Effector memory CD8-positive, alpha-beta T cell (primary cell): ENCODE measurements at regions not wholly inside any gene's neighbourhood (a gene's known extent, or its start where the extent isn't known, plus 50 kb on each side); places are given as distances from the start of the nearest gene placed in this dataset.
"Not testable (repeated sequence)": the region's sequence is repeated elsewhere in the genome, so short reads cannot be mapped to it uniquely, and the experiment has no call there.

Source experiments
- ATAC-seq: fragments of 150-1000 bp; cut with Tn5 transposase; replicated peaks from 2 replicates; pipeline ENCODE4 v1.10.0; 2021; ENCODE audit warnings: mild to moderate bottlenecking, moderate library complexity
- DNase-seq, 3 experiments: peaks; one replicate each; pipeline ENCODE4 v3.0.0; 2021
- H3K27ac Mint-ChIP-seq, 2 donors: one replicate each; pipeline ENCODE4 v1.8.0; 2022; ENCODE audit warnings: mild to moderate bottlenecking in 2 of 2, mixed read lengths in 2 of 2, moderate library complexity in 2 of 2
- H3K27me3 Mint-ChIP-seq, 2 donors: one replicate each; pipeline ENCODE4 v1.8.0; 2022; ENCODE audit warnings: mixed read lengths in 2 of 2
- H3K36me3 Mint-ChIP-seq: one replicate; pipeline ENCODE4 v1.8.0; 2022; ENCODE audit warnings: mild to moderate bottlenecking, moderate library complexity, mixed read lengths; ENCODE audit not compliant: insufficient read depth
- H3K4me1 Mint-ChIP-seq, 2 donors: one replicate each; pipeline ENCODE4 v1.8.0; 2022; ENCODE audit warnings: low read depth in 2 of 2, mixed read lengths in 2 of 2
- H3K4me3 Mint-ChIP-seq, 2 donors: one replicate each; pipeline ENCODE4 v1.8.0; 2022; ENCODE audit warnings: mild to moderate bottlenecking in 2 of 2, mixed read lengths in 2 of 2, moderate library complexity in 2 of 2
- H3K9me3 Mint-ChIP-seq, 2 donors: one replicate each; pipeline ENCODE4 v1.8.0; 2022; ENCODE audit warnings: mixed read lengths in 2 of 2

DNA sequence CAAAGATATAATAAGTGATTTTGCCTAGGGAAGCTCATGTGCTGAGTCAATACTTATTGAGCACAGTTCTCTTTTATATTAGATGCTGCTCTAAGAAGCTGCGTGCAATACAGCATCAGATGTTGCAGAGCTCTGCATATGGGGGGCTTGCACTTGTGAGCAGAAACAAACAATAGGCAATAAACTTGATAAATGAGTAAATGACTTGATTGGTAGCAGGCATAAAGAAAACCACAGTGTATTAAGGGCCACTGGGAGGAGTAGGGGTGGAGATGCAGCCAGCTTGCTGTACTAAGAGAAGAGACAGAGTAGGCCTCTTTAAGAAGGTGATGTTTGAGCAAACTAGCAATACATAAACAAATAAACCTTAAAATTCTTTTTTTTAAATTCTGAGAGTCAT, 598.5 kb upstream of the ADAMTS5 start:
- Mint-ChIP-seq H3K27ac (no peak overlapping the region), H3K36me3 (no peaks in the 10 kb centered on the region), H3K4me1 (no peaks in the 10 kb centered on the region), H3K9me3 (no peaks in the 10 kb centered on the region), H3K27me3 (no peaks in the 10 kb centered on the region), H3K4me3 (no peak overlapping the region)
- DNase-seq, result no peak
- ATAC-seq, result no peak

- Mint-ChIP-seq H3K9me3 (no peaks in the 10 kb centered on the region), H3K27me3 (no peaks in the 10 kb centered on the region), H3K27ac (no peak overlapping the region), H3K4me1 (no peaks in the 10 kb centered on the region), H3K36me3 (no peaks in the 10 kb centered on the region), H3K4me3 (no peak overlapping the region)
- DNase-seq (no peak), ATAC-seq (no peak)
Observed at GRCh38 chr21:27564684-27565301, 597.9 kb upstream of the ADAMTS5 start.

DNA sequence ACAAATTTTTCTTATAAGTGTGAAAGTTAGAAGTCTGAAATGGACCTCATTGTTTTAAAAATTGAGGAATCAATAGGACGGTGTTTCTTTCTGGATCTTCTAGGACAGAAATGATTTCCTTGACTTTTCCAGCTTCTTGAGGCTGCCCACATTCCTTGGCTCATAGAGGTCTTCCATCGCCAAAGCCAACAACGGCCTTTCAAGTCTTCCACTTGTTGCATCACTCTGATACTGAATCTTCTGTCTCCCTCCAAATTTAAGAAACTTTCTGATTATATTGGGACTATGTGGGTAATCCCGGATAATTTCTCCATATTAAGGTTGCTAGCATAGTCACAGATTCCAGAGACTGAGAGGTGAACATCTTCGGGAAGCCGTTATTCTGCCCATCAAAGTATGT, 595.4 kb upstream of the ADAMTS5 start:
- H3K4me1 Mint-ChIP-seq, result no peaks in the 10 kb centered on the region
- H3K9me3 Mint-ChIP-seq, result peaks cover 0 to 3% of the 10 kb centered on the region in 2 donors
- H3K27ac Mint-ChIP-seq, result no peak overlapping the region
- no peak overlapping the region for H3K4me3 Mint-ChIP-seq
- H3K36me3 Mint-ChIP-seq, result no peaks in the 10 kb centered on the region
- DNase-seq (no peak), ATAC-seq (no peak)
- no peaks in the 10 kb centered on the region for H3K27me3 Mint-ChIP-seq

DNA sequence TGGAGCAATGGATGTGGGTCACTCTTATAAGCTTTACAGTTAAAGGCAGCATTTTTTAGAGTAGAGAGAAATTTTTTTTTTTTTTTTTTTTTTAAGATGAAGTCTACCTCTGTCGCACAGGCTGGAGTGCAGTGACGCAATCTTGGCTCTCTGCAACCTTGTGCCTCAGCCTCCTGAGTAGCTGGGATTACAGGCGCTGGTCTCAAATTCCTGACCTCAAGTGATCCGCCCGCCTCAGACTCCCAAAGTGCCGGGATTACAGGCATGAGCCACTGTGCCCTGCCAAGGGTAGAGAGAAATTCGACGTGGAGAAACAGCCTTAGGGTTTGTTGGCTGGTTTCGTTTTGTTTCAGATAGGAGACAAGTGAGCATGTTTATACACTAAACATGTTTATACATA, 594.2 kb upstream of the ADAMTS5 start:
- H3K27me3 Mint-ChIP-seq, result no peaks in the 10 kb centered on the region

GRCh38 chr21:27557356-27557755, 590.5 kb upstream of the ADAMTS5 start:
- Mint-ChIP-seq H3K9me3 (peaks cover 6 to 10% of the 10 kb centered on the region in 2 donors), H3K4me3 (no peak overlapping the region), H3K4me1 (no peaks in the 10 kb centered on the region), H3K27me3 (no peaks in the 10 kb centered on the region), H3K36me3 (no peaks in the 10 kb centered on the region), H3K27ac (no peak overlapping the region)
- DNase-seq (no peak), ATAC-seq (no peak)

More for the DNA sequence above, 594.2 kb upstream of the ADAMTS5 start:
- Mint-ChIP-seq H3K9me3 (peaks cover 0 to 3% of the 10 kb centered on the region in 2 donors), H3K4me3 (no peak overlapping the region), H3K36me3 (no peaks in the 10 kb centered on the region), H3K27ac (no peak overlapping the region), H3K4me1 (no peaks in the 10 kb centered on the region)
- no peak for DNase-seq
- ATAC-seq, result no peak

DNA sequence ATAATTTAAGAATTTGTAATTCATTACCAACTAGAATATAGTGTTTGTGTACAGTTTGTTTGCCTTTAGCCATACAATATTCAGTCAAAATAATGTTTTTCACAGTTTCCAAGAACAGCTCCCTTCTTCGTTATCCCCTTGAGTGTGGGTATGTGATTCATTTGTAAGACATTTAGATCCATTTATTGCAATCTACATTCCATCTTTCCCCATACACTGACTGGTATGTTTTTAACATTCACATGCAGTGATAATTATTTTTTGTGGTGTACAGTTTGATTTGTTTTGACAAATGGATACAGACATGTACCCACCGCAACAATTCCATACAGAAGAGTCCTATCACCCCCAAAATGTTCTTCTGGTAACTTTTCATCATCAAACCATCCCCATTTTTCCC, 589.1 kb upstream of the ADAMTS5 start:
- DNase-seq (no peak), ATAC-seq (no peak)
- H3K4me1 Mint-ChIP-seq, result no peaks in the 10 kb centered on the region
- peaks cover 8 to 14% of the 10 kb centered on the region in 2 donors for H3K9me3 Mint-ChIP-seq
- no peaks in the 10 kb centered on the region for H3K27me3 Mint-ChIP-seq
- H3K27ac Mint-ChIP-seq, result no peak overlapping the region
- no peaks in the 10 kb centered on the region for H3K36me3 Mint-ChIP-seq
- no peak overlapping the region for H3K4me3 Mint-ChIP-seq

DNA sequence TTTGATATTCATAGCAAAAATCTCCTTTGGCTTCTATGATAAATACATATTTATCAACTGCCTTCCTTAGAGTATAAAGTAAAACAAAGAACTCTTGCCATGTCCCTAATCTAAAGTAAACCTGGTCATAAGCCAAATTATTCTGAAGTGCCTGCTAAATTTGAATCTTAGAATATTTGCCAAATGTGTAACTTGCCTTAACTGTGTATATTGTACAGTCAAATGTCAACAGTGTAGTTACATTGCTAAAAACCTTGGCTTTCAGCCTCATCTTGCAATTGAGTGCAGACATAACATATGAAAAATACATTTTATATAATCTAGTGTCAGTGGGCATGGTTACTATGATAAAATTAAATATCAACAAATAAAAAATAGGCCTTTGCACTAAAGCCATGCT, 583.4 kb upstream of the ADAMTS5 start:
- DNase-seq, result no peak
- no peaks in the 10 kb centered on the region for H3K36me3 Mint-ChIP-seq
- H3K27me3 Mint-ChIP-seq, result no peaks in the 10 kb centered on the region
- H3K9me3 Mint-ChIP-seq, result peaks cover 8 to 17% of the 10 kb centered on the region in 2 donors
- no peak overlapping the region for H3K4me3 Mint-ChIP-seq
- ATAC-seq, result no peak
- no peaks in the 10 kb centered on the region for H3K4me1 Mint-ChIP-seq
- no peak overlapping the region for H3K27ac Mint-ChIP-seq

DNA sequence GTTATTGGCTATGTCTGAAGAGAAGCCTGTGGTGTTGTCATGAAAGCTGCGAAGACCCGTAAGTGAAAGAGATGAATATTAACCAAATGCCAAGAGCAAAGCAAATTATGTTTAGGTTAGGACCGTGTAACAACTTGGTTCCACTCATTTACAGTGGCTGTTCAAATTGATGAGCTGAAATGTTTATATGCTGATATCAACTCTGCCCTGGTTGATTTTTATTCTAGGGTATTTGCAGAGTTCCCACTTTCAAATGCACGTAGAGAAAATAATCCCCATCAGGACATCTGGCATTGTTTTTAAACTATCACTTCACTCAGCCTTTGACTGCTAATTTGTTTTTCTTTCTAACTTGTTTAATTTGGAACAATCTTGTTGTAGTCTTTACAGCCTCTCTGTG, 581.6 kb upstream of the ADAMTS5 start:
- Mint-ChIP-seq H3K4me3 (no peak overlapping the region), H3K27me3 (no peaks in the 10 kb centered on the region), H3K4me1 (no peaks in the 10 kb centered on the region), H3K27ac (no peak overlapping the region), H3K9me3 (peaks cover 8 to 17% of the 10 kb centered on the region in 2 donors), H3K36me3 (no peaks in the 10 kb centered on the region)
- DNase-seq (no peak), ATAC-seq (no peak)

DNA sequence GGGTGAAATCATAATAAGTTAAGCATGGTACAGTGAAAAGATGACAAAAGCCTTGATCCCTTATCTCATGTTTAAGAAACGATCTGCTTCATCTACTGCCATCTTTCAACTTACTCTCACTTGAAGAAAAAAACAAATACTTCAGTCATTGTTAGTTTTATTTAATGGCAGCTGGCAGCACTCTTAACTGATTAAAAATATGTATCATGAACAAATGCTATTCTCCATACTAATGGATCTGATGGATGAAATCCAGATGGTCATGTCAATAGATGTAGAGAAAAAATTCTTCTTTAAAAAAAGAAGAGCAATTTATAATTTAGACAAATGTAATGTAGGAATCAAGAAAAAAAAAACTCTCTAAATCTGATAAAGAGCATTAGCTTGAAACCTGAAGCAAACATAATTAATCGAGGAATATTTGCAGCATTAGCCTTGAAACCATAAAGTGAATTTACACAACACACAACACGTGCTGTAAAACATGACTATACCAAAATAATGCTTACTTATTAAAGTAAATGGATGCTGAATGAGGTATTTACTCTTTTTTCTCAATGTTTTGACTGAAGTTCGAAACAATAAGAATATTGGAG, 579.0 kb upstream of the ADAMTS5 start:
- ATAC-seq, result no peak
- no peak overlapping the region for H3K27ac Mint-ChIP-seq
- peaks cover 1 to 3% of the 10 kb centered on the region in 2 donors for H3K9me3 Mint-ChIP-seq
- no peak overlapping the region for H3K4me3 Mint-ChIP-seq
- DNase-seq, result no peak
- H3K36me3 Mint-ChIP-seq, result no peaks in the 10 kb centered on the region
- no peaks in the 10 kb centered on the region for H3K27me3 Mint-ChIP-seq
- no peaks in the 10 kb centered on the region for H3K4me1 Mint-ChIP-seq

- H3K4me3 Mint-ChIP-seq, H3K4me1 Mint-ChIP-seq, H3K27ac Mint-ChIP-seq: not testable (repeated sequence)
Observed at GRCh38 chr21:27542126-27542525, 575.2 kb upstream of the ADAMTS5 start.

GRCh38 chr21:27536319-27536718, 569.4 kb upstream of the ADAMTS5 start:
- peaks cover 0 to 6% of the 10 kb centered on the region in 2 donors for H3K9me3 Mint-ChIP-seq
- H3K36me3 Mint-ChIP-seq, result peaks cover 6% of the 10 kb centered on the region
- H3K27me3 Mint-ChIP-seq, result no peaks in the 10 kb centered on the region
- H3K27ac Mint-ChIP-seq, result no peak overlapping the region
- no peak for DNase-seq
- H3K4me3 Mint-ChIP-seq, result no peak overlapping the region
- H3K4me1 Mint-ChIP-seq, result no peaks in the 10 kb centered on the region
- ATAC-seq, result no peak

More at GRCh38 chr21:27542126-27542525, 575.2 kb upstream of the ADAMTS5 start:
- not testable (repeated sequence) for DNase-seq, H3K27me3 Mint-ChIP-seq, ATAC-seq, H3K9me3 Mint-ChIP-seq, H3K36me3 Mint-ChIP-seq

GRCh38 chr21:27535188-27535587, 568.3 kb upstream of the ADAMTS5 start:
- no peak for ATAC-seq
- Mint-ChIP-seq H3K27me3 (no peaks in the 10 kb centered on the region), H3K4me3 (no peak overlapping the region), H3K36me3 (peaks cover 6% of the 10 kb centered on the region), H3K4me1 (no peaks in the 10 kb centered on the region), H3K9me3 (peaks cover 0 to 6% of the 10 kb centered on the region in 2 donors), H3K27ac (no peak overlapping the region)
- DNase-seq, result no peak

GRCh38 chr21:27534206-27534605, 567.3 kb upstream of the ADAMTS5 start:
- Mint-ChIP-seq H3K4me3 (no peak overlapping the region), H3K36me3 (peaks cover 4% of the 10 kb centered on the region), H3K27me3 (no peaks in the 10 kb centered on the region), H3K9me3 (peaks cover 2 to 6% of the 10 kb centered on the region in 2 donors), H3K4me1 (no peaks in the 10 kb centered on the region), H3K27ac (no peak overlapping the region)
- DNase-seq (no peak), ATAC-seq (no peak)

DNA sequence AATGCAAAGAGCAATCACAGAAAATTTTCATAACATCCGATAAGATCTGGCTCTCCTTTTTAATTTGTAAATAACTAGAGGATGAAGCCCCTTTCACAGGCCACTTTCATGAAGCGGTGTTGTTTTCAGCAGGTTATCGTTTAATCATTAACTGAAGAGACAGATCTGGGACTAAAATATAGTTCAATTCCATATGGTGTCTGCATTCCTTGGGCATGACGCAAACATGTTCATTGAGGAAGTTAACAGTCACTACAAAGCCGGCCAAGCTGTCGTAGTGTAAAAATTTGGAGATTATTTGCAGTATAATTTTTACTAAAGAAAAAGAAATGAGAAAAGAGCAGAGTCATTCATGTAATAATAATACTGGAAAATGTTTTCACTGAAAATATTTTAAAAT, 565.2 kb upstream of the ADAMTS5 start:
- H3K27ac Mint-ChIP-seq, result no peak overlapping the region
- no peaks in the 10 kb centered on the region for H3K4me1 Mint-ChIP-seq
- ATAC-seq, result no peak
- DNase-seq, result no peak
- H3K27me3 Mint-ChIP-seq, result no peaks in the 10 kb centered on the region
- H3K9me3 Mint-ChIP-seq, result peaks cover 5 to 7% of the 10 kb centered on the region in 2 donors
- no peak overlapping the region for H3K4me3 Mint-ChIP-seq
- peaks cover 4% of the 10 kb centered on the region for H3K36me3 Mint-ChIP-seq
